ENCODE measurements at regions not wholly inside any gene's neighbourhood (a gene's known extent, or its start where the extent isn't known, plus 50 kb on each side); places are given as distances from the start of the nearest gene placed in this dataset.

DNA sequence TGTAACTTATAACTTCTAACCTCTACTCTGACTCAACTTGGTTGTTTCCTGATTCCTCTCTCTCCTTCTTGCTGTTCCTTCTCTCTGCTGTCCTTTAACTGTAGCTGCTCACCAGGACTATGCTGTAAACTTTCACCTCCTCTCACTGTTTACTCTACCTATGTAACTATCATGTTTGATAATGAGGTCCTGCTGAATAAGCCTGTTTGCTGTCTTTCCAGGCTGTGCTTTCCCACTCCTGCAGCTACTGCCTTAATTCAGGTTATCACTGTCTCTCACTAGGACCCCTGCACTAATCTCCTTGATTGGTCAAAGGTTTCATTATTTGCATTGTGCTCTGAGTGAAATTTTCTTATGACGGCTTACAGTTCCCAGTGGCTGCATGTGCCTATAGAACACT, 633.9 kb upstream of the PTBP2 start:
- TF ChIP-seq, protein P1, sequence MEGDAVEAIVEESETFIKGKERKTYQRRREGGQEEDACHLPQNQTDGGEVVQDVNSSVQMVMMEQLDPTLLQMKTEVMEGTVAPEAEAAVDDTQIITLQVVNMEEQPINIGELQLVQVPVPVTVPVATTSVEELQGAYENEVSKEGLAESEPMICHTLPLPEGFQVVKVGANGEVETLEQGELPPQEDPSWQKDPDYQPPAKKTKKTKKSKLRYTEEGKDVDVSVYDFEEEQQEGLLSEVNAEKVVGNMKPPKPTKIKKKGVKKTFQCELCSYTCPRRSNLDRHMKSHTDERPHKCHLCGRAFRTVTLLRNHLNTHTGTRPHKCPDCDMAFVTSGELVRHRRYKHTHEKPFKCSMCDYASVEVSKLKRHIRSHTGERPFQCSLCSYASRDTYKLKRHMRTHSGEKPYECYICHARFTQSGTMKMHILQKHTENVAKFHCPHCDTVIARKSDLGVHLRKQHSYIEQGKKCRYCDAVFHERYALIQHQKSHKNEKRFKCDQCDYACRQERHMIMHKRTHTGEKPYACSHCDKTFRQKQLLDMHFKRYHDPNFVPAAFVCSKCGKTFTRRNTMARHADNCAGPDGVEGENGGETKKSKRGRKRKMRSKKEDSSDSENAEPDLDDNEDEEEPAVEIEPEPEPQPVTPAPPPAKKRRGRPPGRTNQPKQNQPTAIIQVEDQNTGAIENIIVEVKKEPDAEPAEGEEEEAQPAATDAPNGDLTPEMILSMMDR (IDR thresholded peaks at IDR 0.05; ENCODE audit: insufficient read depth, low read length) = no peak
- TF ChIP-seq SPI1 (IDR thresholded peaks at IDR 0.05; ENCODE audit: borderline replicate concordance, low read depth) (no peak), POLR2AphosphoS5 (IDR thresholded peaks at IDR 0.05; ENCODE audit: low read depth) (no peak), GABPA (IDR thresholded peaks at IDR 0.05; ENCODE audit: low read depth) (no peak)
